HG03520 (cell line): ENCODE measurements at regions not wholly inside any gene's neighbourhood (a gene's known extent, or its start where the extent isn't known, plus 50 kb on each side); places are given as distances from the start of the nearest gene placed in this dataset.

ENCODE experiments used
- ATAC-seq: cut with Tn5 transposase; IDR thresholded peaks from one replicate; pipeline ENCODE4 v1.9.1; 2021; ENCODE audit warnings: mild to moderate bottlenecking, moderate library complexity; ENCODE audit not compliant: unreplicated experiment

DNA sequence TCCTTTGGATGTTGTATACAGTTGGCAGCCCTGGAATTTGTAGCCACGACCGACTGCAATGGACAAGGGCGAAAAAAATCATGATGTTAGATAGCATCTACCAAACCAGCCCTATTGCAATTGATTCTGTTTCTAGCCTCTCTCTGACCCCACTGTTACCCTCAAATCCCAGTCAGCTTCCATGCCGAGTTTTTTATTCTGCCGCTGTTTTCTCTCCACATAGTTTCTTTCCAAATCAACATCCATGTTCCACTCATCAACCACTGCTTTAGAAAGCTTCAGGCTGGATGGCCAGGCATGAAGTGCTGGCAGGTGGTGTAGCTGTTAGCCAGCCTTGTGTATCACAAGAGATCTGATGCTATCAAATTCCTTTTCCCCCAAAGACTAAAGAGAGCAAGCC, 272.8 kb downstream of the FIGN start:
- no peak for ATAC-seq

DNA sequence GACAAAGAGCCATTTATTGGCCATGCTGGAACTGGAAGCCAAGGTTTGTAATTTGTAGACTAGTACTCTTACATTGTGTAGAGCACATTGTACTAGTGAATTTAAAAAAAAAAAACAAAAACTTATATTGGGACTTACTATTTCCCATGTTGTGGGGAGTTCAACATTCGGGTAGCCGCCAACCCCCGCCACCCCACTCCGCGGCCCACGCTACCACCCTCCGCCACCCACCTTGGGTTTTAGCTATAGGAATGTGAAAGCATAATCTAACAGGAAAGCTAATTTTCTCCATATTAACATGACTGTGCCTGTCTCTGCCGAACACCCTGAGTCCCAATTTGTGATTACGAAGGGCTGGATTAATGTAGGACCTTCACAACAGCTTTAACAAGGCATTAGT, 275.8 kb downstream of the FIGN start:
- no peak for ATAC-seq

DNA sequence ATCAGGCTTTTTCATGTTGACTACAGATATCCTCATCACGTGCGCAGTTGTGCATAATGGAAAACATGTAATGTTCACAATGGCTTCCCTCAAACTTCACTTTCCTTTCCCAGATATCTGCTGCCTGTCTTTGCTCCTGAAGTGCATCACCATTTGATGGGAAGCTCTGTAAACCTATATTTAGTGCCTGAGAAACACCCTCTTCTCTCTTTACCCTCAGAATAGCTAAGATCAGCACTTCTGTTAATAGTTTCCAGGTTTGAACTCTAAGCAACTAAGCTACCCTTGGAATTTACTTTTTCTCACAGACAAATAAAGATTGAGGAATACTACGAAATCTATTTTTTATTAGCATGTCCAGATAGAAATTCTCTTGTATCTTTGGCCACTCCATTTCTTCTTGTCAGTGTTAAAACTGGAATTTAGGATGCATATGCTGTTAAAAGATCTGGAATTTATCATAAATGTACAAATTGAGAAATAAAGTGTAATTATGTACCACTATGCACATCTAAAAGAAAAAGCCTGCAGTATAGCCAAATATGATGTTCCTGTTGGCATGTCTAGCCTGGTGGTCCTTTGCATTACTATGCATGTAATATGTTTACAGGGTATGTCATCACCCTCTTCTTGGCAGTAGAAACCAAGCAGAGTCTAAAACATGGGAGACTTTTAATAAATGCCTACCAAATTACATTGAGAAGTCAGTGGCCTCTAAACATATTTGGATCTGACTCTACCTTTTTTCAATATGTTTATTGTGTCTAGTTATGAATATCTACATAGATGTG, 278.7 kb downstream of the FIGN start:
- no peak for ATAC-seq

DNA sequence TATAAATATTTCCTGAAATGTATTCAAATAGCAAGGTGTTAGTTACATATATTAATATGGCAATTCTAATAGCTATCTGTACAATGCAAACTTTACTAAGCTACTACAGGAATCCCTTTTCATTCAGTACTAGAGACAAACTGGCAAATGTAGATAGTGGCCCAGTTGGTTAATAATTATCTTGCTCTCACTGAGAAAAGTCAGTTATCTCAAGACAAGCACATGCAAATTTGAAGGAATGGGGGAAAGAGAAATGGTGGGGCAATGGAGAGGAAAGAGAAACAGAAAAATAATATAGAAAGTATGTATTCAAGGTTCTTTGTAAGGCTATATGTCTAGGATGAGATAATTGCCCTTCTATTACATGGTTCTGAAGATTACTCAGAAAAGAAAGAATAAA, 280.0 kb downstream of the FIGN start:
- ATAC-seq: peak; percentile 87

DNA sequence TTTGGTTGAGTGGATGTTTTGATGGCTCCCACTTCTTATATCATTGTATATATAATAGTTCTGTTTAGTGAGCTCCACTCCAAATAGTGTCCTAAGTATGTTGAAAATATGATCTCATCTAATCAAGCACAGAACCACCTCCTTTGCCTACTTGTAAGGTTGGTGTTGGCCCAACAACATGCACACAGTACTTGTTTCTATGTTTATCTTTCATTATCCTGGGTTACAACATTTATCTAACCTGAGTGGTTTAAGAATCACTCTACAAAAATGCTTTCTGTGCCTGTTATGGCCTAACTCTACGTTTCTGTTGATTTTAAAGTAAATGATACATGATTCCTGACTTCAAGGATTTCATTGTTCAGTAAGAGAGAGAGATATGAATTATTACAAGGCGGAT, 281.9 kb downstream of the FIGN start:
- ATAC-seq: no peak

DNA sequence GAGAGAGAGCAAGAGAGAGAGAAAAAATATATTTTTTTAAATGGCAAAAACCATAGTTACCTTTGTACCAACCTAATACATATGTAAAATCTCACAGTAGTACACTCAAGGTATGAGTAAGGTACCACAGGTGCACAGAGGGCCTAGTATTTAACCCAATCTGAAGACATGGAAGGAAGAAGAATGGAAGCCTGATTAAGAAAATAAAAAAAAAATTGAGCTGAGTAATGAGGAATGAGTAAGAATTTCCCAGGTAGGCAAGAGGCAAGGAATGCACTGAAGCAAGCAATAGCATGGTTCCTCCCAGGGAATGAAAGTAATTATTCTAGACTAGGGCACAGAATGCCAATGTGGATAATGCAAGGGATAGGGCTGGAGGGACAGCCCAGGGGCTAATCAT, 294.2 kb downstream of the FIGN start:
- no peak for ATAC-seq

DNA sequence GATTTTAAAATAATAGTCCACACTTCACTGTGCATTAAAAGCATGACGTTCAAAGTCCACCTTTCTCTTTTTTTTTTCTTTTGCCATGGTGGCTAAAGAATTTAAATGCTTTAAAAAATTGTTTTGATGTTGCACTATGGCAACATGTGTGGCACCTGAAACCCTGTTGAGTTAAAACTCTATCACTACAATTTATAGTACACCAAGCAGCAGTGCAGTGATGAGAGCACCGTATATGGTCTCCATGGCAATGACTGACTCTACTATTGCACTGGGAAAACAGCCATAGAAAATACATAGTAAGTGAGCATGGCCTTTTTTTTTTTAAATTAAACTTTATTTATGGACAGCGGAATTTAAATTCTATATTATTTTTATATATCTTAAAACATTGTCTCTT, 298.8 kb downstream of the FIGN start:
- ATAC-seq: no peak

DNA sequence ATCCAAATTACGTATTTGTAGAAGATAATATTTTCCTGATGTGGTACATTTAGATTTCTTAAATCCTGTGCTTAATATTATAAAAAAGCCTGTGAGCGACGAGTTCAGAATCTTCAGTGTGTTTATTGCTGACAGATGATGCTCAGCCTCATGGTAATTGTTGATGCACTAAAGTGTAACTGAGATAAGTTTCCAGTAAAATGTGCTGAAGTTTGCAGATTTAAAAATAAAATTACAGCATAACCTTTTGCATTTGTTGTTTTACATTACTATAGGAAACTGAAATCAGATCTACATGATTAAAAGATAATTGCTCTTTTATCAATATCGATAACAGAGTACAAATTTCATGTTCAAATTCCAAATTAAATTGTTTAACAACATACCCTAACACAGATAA, 307.6 kb downstream of the FIGN start:
- ATAC-seq: no peak

DNA sequence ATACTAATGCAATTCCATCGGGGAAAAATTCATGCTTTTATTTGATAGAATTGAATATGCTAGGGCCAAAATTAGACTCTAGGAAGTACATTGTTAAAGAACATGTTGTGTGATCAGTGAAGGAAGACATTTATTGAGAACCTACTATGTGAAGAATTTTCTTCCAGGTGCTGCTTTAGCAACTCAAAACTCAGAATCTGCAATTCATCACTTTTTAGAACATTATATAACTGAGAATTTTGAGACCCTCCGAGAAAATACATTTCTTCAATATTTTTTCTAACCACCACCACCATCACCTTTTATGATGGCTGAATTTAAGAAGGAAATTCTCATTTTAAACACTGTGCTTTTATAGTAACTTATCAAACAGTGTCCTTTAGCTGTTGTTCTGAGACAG, 315.2 kb downstream of the FIGN start:
- no peak for ATAC-seq

DNA sequence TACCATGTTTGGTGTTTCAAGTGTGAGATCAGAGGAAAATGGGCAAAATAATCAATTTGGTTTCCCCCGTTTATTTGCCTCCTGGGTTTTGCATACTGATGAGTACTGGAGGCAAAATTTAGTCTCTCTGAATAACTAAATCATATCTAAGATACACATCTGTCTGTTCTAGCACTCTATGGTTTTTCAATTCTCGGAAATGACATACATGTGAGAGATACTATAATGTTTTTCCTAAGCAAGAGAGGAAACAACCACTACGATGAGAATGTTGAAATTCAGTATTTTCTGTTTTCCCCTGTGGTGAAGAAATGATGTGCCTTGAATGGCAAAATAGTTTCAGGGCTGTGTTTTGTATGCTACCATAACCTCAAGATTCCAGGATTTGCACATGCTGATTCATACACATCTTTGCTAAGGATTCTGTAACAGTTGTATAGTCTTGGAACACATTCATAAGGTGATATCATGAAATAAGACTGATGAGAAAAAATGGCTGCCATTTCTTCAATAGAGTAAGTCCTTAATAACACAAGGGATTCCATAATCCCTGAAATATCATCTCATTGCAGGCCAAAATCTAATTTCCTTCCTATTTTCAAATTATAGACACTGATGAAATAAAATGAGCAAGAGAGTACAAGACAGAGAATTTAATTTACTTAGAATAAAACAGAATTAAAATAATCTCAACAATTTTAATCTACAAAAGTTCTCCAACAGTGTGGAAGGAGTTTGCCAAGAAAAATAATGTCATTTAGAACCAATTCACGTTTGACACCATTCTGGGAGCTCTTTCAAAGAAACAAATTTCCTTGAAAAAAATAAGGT, 316.6 kb downstream of the FIGN start:
- ATAC-seq: no peak

DNA sequence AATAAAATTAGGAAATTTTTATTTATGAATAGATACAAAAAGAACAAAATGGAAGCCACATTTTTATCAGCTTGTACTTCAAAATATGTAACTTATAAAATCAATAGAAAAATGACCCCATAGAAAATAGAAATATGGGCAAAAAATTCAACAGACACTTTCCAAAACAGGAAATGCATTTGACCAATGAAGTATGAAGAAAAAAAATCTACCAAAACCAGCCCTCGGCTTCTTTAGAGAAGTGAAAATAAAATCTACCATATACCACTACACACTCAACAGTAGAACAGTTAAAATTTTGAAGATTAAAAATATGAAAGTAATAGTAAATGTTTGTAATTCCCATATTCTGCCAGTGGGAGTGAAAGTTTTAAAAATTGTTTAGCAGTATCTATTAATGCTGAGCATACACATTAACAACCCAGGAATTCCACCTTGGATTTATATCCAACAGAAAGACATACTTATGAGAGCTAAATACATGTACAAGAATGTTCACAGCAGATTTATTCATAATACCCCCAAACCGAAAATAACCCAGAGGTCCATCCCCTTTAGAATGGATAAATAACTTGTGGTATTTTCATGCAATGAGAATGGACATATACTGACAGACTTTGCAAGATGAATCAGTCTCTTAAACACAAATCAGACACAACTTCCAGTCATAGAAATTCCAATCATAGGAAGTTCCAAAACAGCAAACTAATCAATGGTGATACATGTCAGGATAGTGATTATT, 318.0 kb downstream of the FIGN start:
- ATAC-seq: peak; percentile 84

DNA sequence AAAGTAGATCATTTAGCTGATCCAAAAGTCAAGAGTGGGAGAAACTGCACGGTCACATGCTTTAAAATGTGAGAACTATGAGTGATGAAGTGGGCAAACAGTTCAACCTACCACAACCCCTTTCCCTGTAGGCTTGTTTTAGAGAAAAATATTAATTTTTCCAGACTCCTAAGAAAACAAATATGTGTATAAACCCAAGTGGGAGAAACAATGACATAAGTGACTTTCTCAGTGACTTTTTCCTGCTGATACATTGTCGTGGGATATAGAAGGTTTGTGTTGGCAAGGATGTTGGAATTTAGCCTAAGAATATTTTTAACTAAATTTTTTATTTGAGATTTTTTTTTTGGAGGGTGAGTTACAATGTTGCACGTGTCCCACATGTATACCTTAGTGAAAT, 321.7 kb downstream of the FIGN start:
- no peak for ATAC-seq

DNA sequence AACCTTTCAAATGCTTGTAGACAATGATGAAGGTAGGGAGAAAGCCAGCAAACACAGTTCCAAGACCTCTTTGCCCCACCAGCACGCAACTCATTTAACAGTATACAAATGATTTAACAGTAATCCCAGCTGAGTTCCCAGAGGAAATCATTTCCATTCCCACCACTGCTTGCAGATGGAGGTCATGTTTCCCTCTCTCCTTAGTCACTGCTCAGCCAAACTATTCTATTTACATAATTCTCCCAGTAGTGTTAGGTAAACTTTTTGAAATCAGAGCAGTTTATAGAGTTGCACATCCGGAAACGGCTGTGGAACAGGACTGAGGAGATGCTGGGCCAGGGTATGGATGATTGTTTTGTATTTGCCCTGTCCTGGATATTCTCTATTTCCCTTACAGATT, 328.5 kb downstream of the FIGN start:
- ATAC-seq: no peak

DNA sequence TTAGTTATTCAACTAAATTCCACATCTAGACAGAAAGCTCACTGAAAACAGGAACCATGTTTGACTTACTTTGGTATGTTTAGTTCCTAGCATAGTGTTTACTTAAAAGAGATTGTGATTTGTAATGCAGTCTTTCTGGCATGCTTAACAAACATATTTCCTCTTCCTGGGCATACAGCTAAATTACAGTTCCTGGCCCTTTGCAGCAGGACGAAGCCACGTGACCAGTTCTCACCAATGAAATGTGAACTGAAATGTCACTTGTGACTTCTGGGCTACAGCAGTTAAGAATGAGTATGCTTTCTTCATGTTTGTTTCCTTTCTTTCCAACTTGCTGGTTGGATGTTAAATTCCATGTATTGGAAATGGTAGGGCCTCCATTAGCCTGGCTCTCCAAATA, 330.5 kb downstream of the FIGN start:
- ATAC-seq: no peak

DNA sequence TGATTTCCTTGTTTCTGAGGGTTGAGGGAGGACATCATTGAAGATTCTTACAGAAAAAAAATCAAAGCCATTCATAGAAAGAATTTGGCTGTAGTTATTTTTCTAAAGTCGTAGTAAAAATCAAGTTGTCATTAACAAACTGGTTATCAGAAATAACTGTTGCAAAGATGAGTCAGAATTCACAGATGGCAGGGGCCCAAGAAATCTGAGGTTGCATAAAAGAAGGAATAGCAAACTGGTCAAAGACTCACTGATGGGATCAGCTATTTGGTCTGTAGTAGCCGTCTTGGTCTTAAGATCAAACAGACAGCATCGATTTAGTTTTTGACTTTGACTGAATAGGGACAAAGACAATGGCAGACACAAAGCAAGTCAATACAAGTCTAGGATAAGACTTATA, 334.3 kb downstream of the FIGN start:
- ATAC-seq: no peak

DNA sequence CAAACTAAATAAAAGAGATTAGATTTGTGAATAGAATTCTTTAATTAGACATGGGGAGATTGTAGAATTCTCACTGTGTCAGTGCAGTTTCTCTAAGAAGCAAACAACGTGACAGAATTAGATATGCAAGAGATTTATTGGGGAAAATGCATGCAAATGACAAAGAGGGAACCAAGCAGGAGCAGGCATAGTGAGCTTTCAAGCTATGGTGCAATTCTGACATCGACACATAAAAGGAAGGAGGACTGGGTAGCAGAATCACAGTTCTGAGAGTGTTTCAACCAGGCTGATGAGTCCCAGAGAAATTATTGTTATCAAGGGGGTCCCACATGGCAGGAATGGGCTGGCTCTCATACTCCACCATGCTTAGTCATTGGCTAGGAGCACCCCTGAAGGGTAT, 338.4 kb downstream of the FIGN start:
- ATAC-seq: no peak

DNA sequence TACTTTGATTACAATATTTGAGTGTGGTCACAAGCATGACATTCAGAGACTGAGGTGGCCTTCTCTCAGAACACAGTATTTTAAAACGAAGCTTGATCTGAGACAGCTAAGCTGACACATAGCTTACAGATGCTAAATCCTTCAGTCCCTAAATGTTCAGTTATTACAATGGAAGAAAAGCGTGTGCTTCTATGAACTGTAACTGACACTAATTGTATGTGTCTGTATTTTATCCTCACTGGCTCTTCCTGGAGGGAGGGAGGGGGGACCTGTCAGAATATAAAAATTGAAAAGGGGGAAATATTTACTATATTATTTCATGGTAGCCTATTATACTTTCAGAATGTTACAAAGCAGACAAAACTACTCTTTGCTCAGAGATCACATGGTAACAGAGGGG, 340.2 kb downstream of the FIGN start:
- ATAC-seq: no peak

DNA sequence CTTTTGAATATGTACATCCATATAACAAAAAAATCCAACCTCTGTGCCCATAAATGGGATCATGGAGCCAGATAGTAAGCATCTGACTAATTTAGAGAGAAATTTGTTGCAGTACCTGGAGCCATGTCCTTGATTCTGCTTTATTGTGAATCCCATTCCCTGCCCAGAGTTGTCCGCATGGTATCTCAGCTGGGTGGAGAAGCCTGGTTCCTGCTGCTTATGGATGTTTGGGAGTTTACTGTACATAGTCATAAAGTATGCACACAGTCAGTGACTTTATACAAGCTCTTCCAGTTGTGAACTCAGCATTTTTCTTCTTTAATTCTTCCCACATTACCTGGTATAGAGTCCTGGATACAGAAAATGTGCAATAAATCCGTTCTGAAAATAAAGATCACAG, 346.0 kb downstream of the FIGN start:
- no peak for ATAC-seq

DNA sequence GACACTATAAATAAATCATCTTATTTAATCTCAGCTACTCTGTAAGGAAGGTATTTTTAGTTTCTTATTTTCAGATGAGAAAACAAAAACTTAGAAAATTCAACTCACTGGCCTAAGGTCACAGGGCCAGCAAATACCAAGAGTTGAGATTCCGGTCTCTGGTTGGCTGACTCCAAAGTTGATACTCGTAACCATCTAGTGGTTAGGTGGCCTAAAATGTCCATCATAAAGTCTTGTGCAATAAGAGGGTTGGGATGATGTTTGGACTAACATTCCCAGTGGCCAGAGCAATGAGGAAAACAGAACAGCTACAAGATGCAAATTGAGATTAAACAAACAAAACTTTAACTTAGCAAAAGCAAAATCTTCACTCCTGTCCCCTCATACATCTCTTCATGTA, 360.3 kb downstream of the FIGN start:
- no peak for ATAC-seq

DNA sequence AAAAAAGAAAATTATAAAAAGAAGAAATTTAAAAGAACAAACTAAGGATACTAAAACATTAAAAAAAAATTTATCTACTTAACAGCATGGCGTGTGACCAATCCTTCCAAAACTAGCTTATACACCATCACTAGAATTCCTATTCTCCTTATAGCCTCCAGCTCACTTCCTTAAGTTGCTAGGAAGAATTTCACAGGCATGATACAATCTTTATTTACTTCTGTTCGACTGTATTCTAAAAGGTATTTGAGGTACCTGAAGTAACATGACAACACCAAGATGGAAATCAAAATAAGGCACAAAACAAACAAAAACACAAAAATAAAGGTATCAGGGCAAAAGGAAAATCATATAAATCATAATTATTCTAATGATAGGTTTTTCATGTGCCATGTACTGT, 360.7 kb downstream of the FIGN start:
- ATAC-seq: no peak

DNA sequence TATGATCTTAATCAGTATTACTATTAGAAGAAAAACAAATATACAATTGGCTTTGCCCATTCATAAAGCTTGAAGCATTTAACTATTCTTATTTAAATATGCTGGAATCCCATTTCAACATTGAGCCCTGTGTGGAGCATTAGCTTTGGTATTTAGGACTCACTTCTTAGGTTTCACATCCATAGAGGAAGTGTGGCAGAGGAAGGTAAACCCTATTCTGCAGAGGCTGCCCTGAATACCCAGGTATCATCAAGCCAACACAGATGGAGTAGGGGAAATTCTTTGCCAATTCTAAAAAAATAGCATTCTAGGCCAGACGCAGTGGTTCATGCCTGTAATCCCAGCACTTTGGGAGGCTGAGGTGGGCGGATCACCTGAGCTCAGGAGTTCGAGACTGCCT, 361.5 kb downstream of the FIGN start:
- ATAC-seq: no peak

DNA sequence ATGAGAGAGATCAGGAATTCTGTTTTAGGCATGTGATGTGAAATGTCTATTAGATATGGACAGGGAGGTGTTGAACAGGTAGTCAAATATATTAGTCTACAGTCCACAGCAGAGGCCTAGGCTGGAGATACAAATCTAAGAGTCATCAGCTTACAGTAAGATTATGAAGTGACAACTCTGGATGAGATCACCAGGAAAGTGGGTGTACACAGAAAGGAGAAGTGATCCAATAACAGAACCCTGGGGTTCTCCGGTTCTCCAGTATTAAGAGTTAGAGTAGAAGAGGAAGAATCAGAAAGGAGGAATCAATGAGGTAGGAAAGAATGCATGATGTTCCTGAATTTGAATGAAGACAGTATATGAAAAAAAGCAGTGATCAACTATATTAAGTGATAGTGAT, 362.3 kb downstream of the FIGN start:
- peak; percentile 53 for ATAC-seq
